PC-9 (cell line): ENCODE measurements at regions not wholly inside any gene's neighbourhood (a gene's known extent, or its start where the extent isn't known, plus 50 kb on each side); places are given as distances from the start of the nearest gene placed in this dataset.

Experiments
- EZH2 ChIP-seq: fragments of 200-600 bp; sonication (generic); IDR thresholded peaks from 2 replicates; pipeline ENCODE4 v1.8.0; 2017; ENCODE audit warnings: antibody characterized with exemption, low read depth
- TF ChIP-seq, protein P1 (sequence below): fragments of 200-600 bp; sonication (generic); conservative IDR thresholded peaks from 2 replicates; pipeline ENCODE4 v1.6.1; 2017; ENCODE audit warnings: mixed run types, antibody characterized with exemption, mild to moderate bottlenecking, moderate library complexity

DNA sequence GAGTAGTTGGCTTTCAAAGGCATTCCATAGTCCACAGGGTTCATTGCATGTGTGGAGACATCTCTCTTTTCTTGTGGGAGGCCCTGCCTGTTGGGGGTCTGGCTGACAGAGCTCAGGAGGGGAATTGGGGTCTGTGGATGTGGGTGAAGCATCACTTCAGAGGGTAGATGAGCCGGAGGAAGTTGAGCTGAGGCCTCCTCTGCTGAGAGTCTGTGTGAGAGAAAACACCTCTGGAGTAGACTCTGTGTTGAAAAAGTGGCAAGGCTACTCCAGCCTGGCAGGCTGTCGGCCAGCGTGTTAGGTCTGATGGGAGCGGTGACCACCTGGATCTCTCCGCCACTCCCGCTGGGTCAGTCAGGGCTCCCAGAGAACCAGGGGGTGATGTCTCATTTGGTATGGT, 358.0 kb upstream of the MGMT start:
- TF ChIP-seq, protein P1, sequence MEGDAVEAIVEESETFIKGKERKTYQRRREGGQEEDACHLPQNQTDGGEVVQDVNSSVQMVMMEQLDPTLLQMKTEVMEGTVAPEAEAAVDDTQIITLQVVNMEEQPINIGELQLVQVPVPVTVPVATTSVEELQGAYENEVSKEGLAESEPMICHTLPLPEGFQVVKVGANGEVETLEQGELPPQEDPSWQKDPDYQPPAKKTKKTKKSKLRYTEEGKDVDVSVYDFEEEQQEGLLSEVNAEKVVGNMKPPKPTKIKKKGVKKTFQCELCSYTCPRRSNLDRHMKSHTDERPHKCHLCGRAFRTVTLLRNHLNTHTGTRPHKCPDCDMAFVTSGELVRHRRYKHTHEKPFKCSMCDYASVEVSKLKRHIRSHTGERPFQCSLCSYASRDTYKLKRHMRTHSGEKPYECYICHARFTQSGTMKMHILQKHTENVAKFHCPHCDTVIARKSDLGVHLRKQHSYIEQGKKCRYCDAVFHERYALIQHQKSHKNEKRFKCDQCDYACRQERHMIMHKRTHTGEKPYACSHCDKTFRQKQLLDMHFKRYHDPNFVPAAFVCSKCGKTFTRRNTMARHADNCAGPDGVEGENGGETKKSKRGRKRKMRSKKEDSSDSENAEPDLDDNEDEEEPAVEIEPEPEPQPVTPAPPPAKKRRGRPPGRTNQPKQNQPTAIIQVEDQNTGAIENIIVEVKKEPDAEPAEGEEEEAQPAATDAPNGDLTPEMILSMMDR, result no peak
- no peak for TF ChIP-seq EZH2
